ENCODE measurements at regions not wholly inside any gene's neighbourhood (a gene's known extent, or its start where the extent isn't known, plus 50 kb on each side); places are given as distances from the start of the nearest gene placed in this dataset.
A peak's percentile ranks its signal among the peaks of the same experiment; 100 is the strongest.

- Histone ChIP-seq H3K9me3 (ENCODE audit: control insufficient read depth, low read depth, low read length) (no peaks in the 10 kb centered on the region), H2BK20ac (ENCODE audit: low read depth, low read length, poor library complexity, severe bottlenecking) (no peak overlapping the region), H3K27me3 (ENCODE audit: insufficient read depth, low read length) (no peaks in the 10 kb centered on the region), H4K20me1 (ENCODE audit: control insufficient read depth, insufficient read depth, insufficient read length) (no peaks in the 10 kb centered on the region), H3K23me2 (ENCODE audit: insufficient read length, low read depth, low read length, poor library complexity, severe bottlenecking) (no peaks in the 10 kb centered on the region), H2AK5ac (ENCODE audit: insufficient read length, low read length) (no peak overlapping the region), H3K4me2 (ENCODE audit: insufficient read depth, insufficient read length, low read length) (no peak overlapping the region), H3K27ac (ENCODE audit: insufficient read length, low read depth, low read length) (no peak overlapping the region), H2BK12ac (ENCODE audit: insufficient read length, low read depth, low read length) (no peak overlapping the region), H3K14ac (ENCODE audit: insufficient read depth, low read length) (no peak overlapping the region), H4K91ac (ENCODE audit: insufficient read length, low read depth, low read length) (no peak overlapping the region), H3K79me2 (ENCODE audit: insufficient read depth, low read length) (no peaks in the 10 kb centered on the region), H2BK5ac (ENCODE audit: insufficient read length, low read length) (no peak overlapping the region), H3T11ph (ENCODE audit: low read length) (no peak overlapping the region), H3K18ac (ENCODE audit: insufficient read length, low read depth, low read length) (no peak overlapping the region), H3K56ac (ENCODE audit: insufficient read length, low read depth, low read length) (no peak overlapping the region), H2BK120ac (ENCODE audit: low read depth, low read length, poor library complexity, severe bottlenecking) (no peak overlapping the region), H3K9ac (ENCODE audit: extremely low read depth, insufficient read length, low read length) (no peak overlapping the region), H3K4me1 (ENCODE audit: insufficient read depth, low read length) (no peaks in the 10 kb centered on the region), H2BK15ac (ENCODE audit: low read depth, low read length) (no peak overlapping the region), H4K5ac (ENCODE audit: insufficient read length, low read depth, low read length) (no peak overlapping the region), H4K8ac (replicated peaks; ENCODE audit: insufficient read length, low read depth, low read length) (no peak overlapping the region), H3K4ac (ENCODE audit: low read depth, low read length) (no peak overlapping the region), H2AFZ (ENCODE audit: low read length) (no peak overlapping the region), H3K79me1 (ENCODE audit: insufficient read depth, low read depth, low read length, poor library complexity, severe bottlenecking) (no peaks in the 10 kb centered on the region), H3K23ac (ENCODE audit: insufficient read length, low read depth, low read length) (no peak overlapping the region)
- 0 out of 7 replicates have a peak overlapping the region, but pooled peaks of 1 of the 3 experiments have one; percentile 47 for H3K27ac Mint-ChIP-seq
- peaks cover 0 to 2% of the 10 kb centered on the region in 2 experiments; a peak in 2 of 5 replicates for H3K9me3 Mint-ChIP-seq
- WGBS (ENCODE audit: extremely low coverage, insufficient read length, low lambda C conversion rate), result no CpG with 5 or more reads among the region's 8 CpGs
- H3K4me3 Mint-ChIP-seq, result no peak overlapping the region
- peaks cover 0 to 7% (median 0%) of the 10 kb centered on the region in 3 experiments; a peak in 3 of 7 replicates for H3K36me3 Mint-ChIP-seq (ENCODE audit: insufficient read depth in 1 of 3, low read depth in 3 of 3)
- H3K4me1 Mint-ChIP-seq, result peaks cover 6 to 10% of the 10 kb centered on the region in 2 experiments; a peak in 3 of 4 replicates
- H3K27me3 Mint-ChIP-seq (ENCODE audit: low read depth), result no peaks in the 10 kb centered on the region
- DNase-seq, result no peak
- TF ChIP-seq, protein P1, sequence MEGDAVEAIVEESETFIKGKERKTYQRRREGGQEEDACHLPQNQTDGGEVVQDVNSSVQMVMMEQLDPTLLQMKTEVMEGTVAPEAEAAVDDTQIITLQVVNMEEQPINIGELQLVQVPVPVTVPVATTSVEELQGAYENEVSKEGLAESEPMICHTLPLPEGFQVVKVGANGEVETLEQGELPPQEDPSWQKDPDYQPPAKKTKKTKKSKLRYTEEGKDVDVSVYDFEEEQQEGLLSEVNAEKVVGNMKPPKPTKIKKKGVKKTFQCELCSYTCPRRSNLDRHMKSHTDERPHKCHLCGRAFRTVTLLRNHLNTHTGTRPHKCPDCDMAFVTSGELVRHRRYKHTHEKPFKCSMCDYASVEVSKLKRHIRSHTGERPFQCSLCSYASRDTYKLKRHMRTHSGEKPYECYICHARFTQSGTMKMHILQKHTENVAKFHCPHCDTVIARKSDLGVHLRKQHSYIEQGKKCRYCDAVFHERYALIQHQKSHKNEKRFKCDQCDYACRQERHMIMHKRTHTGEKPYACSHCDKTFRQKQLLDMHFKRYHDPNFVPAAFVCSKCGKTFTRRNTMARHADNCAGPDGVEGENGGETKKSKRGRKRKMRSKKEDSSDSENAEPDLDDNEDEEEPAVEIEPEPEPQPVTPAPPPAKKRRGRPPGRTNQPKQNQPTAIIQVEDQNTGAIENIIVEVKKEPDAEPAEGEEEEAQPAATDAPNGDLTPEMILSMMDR (conservative IDR thresholded peaks at IDR 0.05), result no peak
Observed at GRCh38 chr2:8379128-8379527, 302.7 kb upstream of the ID2 start.

Data from H9 (cell line).